Osteoblast (primary cell): ENCODE measurements at regions not wholly inside any gene's neighbourhood (a gene's known extent, or its start where the extent isn't known, plus 50 kb on each side); places are given as distances from the start of the nearest gene placed in this dataset.
"Not testable (repeated sequence)": the region's sequence is repeated elsewhere in the genome, so short reads cannot be mapped to it uniquely, and the experiment has no call there.

Source experiments
- DNase-seq: peaks from one replicate; pipeline ENCODE4 v3.0.0; 2011; ENCODE audit warnings: low spot score, mixed read lengths; ENCODE audit not compliant: insufficient read length; ENCODE audit errors: missing footprints
- H2AFZ ChIP-seq: 2 replicates; pipeline ENCODE4 v1.6.0; 2011; ENCODE audit warnings: mild to moderate bottlenecking, low read length
- H3K27ac ChIP-seq: 2 replicates; pipeline ENCODE4 v1.5.1; 2011; ENCODE audit warnings: mild to moderate bottlenecking, low read depth, low read length, moderate library complexity
- H3K27me3 ChIP-seq: 2 replicates; pipeline ENCODE4 v1.6.0; 2012; ENCODE audit warnings: mild to moderate bottlenecking, control low read depth, inconsistent platforms, low read length, moderate library complexity; ENCODE audit not compliant: insufficient read depth
- H3K36me3 ChIP-seq: 2 replicates; pipeline ENCODE4 v1.5.1; 2011; ENCODE audit warnings: mild to moderate bottlenecking, low read length, control low read depth, moderate library complexity; ENCODE audit not compliant: insufficient read depth
- H3K4me1 ChIP-seq: 2 replicates; pipeline ENCODE4 v1.5.1; 2011; ENCODE audit warnings: mild to moderate bottlenecking, low read length, control low read depth, moderate library complexity; ENCODE audit not compliant: insufficient read depth
- H3K4me2 ChIP-seq: 2 replicates; pipeline ENCODE4 v1.6.0; 2011; ENCODE audit warnings: mild to moderate bottlenecking, low read length; ENCODE audit not compliant: insufficient read depth
- H3K4me3 ChIP-seq: fragments of 200-600 bp; sonication (generic); 3 replicates; pipeline ENCODE4 v1.5.1; 2012; ENCODE audit warnings: mild to moderate bottlenecking, low read length, inconsistent platforms; ENCODE audit not compliant: insufficient read depth
- H3K79me2 ChIP-seq: 2 replicates; pipeline ENCODE4 v1.6.0; 2012; ENCODE audit warnings: mild to moderate bottlenecking, low read length, control low read depth, inconsistent platforms; ENCODE audit not compliant: insufficient read depth
- H3K9me3 ChIP-seq: 2 replicates; pipeline ENCODE4 v1.5.1; 2011; ENCODE audit warnings: low read depth, low read length, control low read depth
- H4K20me1 ChIP-seq: 2 replicates; pipeline ENCODE4 v1.6.0; 2012; ENCODE audit warnings: mild to moderate bottlenecking, low read length, control low read depth; ENCODE audit not compliant: insufficient read depth
- TF ChIP-seq, protein P1 (sequence below): IDR thresholded peaks from 2 replicates; pipeline ENCODE4 v1.5.1; 2011; ENCODE audit warnings: mild to moderate bottlenecking, low read depth, low read length, moderate library complexity; ENCODE audit errors: extremely low read depth

DNA sequence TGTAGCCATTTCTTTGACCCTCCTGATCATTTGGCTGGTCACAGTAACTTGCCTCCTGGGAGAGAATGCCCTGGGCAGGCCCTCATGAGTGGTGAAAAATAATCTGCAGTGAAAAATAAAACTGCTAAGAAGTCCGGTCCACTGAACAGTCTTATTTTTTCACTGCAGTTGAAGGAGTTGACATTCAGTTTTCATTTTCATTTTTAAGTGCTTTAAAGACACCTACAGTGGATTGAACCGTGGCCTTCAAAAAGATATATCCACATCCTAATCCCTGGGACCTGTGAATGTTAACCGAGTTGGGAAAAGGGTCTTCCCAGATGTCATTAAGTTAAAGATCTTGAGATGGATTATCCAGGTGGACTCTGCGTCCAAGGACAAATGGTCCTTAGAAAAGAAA, 153.6 kb upstream of the GRK3 start:
- TF ChIP-seq, protein P1, sequence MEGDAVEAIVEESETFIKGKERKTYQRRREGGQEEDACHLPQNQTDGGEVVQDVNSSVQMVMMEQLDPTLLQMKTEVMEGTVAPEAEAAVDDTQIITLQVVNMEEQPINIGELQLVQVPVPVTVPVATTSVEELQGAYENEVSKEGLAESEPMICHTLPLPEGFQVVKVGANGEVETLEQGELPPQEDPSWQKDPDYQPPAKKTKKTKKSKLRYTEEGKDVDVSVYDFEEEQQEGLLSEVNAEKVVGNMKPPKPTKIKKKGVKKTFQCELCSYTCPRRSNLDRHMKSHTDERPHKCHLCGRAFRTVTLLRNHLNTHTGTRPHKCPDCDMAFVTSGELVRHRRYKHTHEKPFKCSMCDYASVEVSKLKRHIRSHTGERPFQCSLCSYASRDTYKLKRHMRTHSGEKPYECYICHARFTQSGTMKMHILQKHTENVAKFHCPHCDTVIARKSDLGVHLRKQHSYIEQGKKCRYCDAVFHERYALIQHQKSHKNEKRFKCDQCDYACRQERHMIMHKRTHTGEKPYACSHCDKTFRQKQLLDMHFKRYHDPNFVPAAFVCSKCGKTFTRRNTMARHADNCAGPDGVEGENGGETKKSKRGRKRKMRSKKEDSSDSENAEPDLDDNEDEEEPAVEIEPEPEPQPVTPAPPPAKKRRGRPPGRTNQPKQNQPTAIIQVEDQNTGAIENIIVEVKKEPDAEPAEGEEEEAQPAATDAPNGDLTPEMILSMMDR, result no peak
- H2AFZ ChIP-seq, result no peak overlapping the region
- H4K20me1 ChIP-seq, result no peaks in the 10 kb centered on the region
- H3K79me2 ChIP-seq, result no peaks in the 10 kb centered on the region
- peaks cover 11% of the 10 kb centered on the region for H3K27me3 ChIP-seq
- no peak for DNase-seq
- no peaks in the 10 kb centered on the region for H3K36me3 ChIP-seq
- no peak overlapping the region for H3K27ac ChIP-seq
- H3K9me3 ChIP-seq, result no peaks in the 10 kb centered on the region
- H3K4me1 ChIP-seq, result no peaks in the 10 kb centered on the region
- H3K4me3 ChIP-seq, result no peak overlapping the region
- H3K4me2 ChIP-seq, result no peak overlapping the region

- no peaks in the 10 kb centered on the region for H4K20me1 ChIP-seq
- peaks cover 32% of the 10 kb centered on the region for H3K27me3 ChIP-seq
- H3K4me1 ChIP-seq, result no peaks in the 10 kb centered on the region
- H3K4me2 ChIP-seq, result no peak overlapping the region
- H3K79me2 ChIP-seq, result no peaks in the 10 kb centered on the region
- TF ChIP-seq, protein P1, result no peak
- H2AFZ ChIP-seq, result no peak overlapping the region
- DNase-seq, result no peak
- no peaks in the 10 kb centered on the region for H3K36me3 ChIP-seq
- no peaks in the 10 kb centered on the region for H3K9me3 ChIP-seq
- H3K4me3 ChIP-seq, result no peak overlapping the region
- no peak overlapping the region for H3K27ac ChIP-seq
Measured at GRCh38 chr22:25413620-25414019, 150.9 kb upstream of the GRK3 start.

GRCh38 chr22:25415731-25416130, 148.7 kb upstream of the GRK3 start:
- H3K4me2 ChIP-seq, H4K20me1 ChIP-seq, H3K9me3 ChIP-seq, H3K4me3 ChIP-seq, H3K36me3 ChIP-seq, H3K4me1 ChIP-seq, H2AFZ ChIP-seq, DNase-seq, H3K79me2 ChIP-seq, H3K27ac ChIP-seq: not testable (repeated sequence)
- H3K27me3 ChIP-seq, result peaks cover 50% of the 10 kb centered on the region

DNA sequence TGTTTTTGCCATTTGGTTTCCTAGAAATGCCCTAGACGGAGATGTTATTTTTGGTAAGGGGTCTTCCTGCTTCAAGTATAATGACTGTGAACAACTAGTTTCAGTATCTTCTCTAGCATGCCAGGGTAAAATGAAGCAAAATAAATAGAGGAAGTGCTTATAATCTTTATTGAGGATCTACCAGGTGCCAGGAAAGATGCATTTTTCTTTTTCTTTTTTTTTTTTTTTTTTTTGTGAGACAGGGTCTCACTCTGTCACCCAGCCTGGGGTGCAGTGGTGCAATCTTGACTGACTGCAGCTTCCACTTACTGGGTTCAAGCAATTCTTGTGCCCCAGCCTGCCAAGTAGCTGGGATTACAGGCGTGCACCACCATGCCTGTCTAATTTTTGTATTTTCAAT, 146.6 kb upstream of the GRK3 start:
- H3K4me3 ChIP-seq, DNase-seq: not testable (repeated sequence)

DNA sequence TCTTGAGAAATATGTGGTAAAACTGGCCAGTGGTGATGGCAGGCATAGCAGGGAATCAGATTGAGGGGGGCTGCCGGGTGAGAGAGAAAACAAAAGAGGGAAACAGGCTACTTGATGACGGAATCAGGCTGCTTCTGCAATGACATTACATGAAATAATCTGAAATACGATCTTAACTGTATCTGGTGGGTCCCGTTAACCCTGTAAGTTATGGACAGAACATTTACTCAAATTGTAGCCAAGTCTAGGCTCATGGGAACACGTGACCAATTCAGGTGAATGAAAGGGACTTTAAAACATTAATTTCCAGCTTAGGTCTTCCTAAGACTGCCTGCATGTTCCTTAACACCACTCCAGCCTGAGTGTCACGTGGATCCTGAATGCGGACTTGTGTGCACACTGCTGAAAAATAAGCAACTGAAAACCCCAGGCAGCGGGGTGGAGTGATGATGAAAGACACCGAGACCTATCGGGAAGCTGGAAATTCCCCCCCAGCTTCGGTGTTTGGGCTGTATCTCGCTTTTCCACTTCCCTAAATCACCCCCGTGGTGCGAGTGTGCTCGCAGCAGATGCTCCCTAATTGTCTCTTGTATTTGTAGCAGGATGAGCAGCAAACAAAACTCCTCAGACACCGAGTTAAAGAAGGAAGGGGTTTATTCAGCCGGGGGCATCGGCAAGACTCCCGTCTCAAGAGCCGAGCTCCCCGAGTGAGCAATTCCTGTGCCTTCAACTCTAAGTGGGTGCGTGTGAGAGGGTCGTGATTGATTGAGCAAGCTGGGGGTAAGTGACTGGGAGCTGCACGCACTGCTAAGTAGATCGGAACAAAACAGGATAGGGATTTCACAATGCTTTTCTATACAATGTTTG, 145.0 kb upstream of the GRK3 start:
- TF ChIP-seq, protein P1, result no peak
- Histone ChIP-seq H3K36me3 (no peaks in the 10 kb centered on the region), H4K20me1 (no peaks in the 10 kb centered on the region), H3K4me2 (peak overlapping the region; percentile 69), H3K27ac (no peak overlapping the region), H3K79me2 (no peaks in the 10 kb centered on the region), H3K27me3 (peaks cover 70% of the 10 kb centered on the region), H3K4me3 (peak overlapping the region; percentile 30), H2AFZ (peak overlapping the region; percentile 62), H3K4me1 (no peaks in the 10 kb centered on the region), H3K9me3 (no peaks in the 10 kb centered on the region)
- no peak for DNase-seq

More for the DNA sequence above, 146.6 kb upstream of the GRK3 start:
- not testable (repeated sequence) for H3K36me3 ChIP-seq, H3K4me2 ChIP-seq, H3K79me2 ChIP-seq, H2AFZ ChIP-seq, H3K4me1 ChIP-seq, H4K20me1 ChIP-seq, H3K9me3 ChIP-seq, H3K27ac ChIP-seq
- H3K27me3 ChIP-seq, result peaks cover 71% of the 10 kb centered on the region

DNA sequence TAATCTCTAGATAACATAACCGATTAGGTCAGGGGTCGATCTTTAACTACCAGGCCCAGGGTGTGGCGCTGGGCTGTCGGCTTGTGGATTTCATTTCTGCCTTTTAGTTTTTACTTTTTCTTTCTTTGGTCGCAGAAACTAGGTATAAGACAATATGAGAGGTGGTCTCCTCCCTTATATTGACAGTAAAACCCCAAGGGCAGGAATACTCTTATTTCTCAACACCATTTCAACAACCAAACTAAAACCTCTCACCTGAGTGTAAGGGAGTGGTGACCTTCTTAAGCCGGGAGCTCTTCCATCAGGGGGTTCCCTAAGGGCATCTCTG, 144.4 kb upstream of the GRK3 start:
- H3K27me3 ChIP-seq, result peaks cover 67% of the 10 kb centered on the region
- H3K4me2 ChIP-seq, H3K27ac ChIP-seq, H3K4me1 ChIP-seq, H3K79me2 ChIP-seq, H2AFZ ChIP-seq, DNase-seq, H3K9me3 ChIP-seq, H3K4me3 ChIP-seq, H3K36me3 ChIP-seq, H4K20me1 ChIP-seq: not testable (repeated sequence)
